Naive thymus-derived CD4-positive, alpha-beta T cell (primary cell): ENCODE measurements at regions not wholly inside any gene's neighbourhood (a gene's known extent, or its start where the extent isn't known, plus 50 kb on each side); places are given as distances from the start of the nearest gene placed in this dataset.

Source experiments
- ATAC-seq: fragments of 150-1000 bp; cut with Tn5 transposase; 2 replicates; pipeline ENCODE4 v1.10.0; 2021; ENCODE audit warnings: mild to moderate bottlenecking, moderate library complexity
- CTCF ChIA-PET: fragments of 350-600 bp; sonication (Branson Sonifier 250); formaldehyde crosslinking; loops from one replicate; lab custom pipeline; 2021; ENCODE audit warnings: antibody characterized with exemption; lab: Charles Lee
- POLR2A ChIA-PET: fragments of 350-600 bp; sonication (Branson Sonifier 250); formaldehyde crosslinking; loops from one replicate; lab custom pipeline; 2021; ENCODE audit warnings: antibody characterized with exemption, inconsistent platforms; lab: Charles Lee
- DNase-seq, 9 donors: peaks; one replicate each; pipeline versions ENCODE4 v3.0.0 to v3.0.0-alpha.2; 2020 to 2022; ENCODE audit warnings: mixed read lengths in 1 of 9
- H3K27ac ChIP-seq: one replicate; pipeline ENCODE4 v1.7.0; 2013; ENCODE audit warnings: mild to moderate bottlenecking, low read depth, low read length, moderate library complexity
- H3K27me3 ChIP-seq, 2 donors: one replicate each; pipeline ENCODE4 v1.7.0; 2013; ENCODE audit warnings: low read length in 2 of 2, mild to moderate bottlenecking in 2 of 2, moderate library complexity in 2 of 2; ENCODE audit not compliant: control insufficient read depth in 2 of 2, insufficient read depth in 2 of 2
- H3K36me3 ChIP-seq, 3 experiments: 1 replicate in 2 of 3; 2 replicates in 1 of 3; pipeline ENCODE4 v1.7.0; 2013; ENCODE audit warnings: low read length in 3 of 3, mild to moderate bottlenecking in 3 of 3, moderate library complexity in 1 of 3; ENCODE audit not compliant: insufficient read depth in 3 of 3, control insufficient read depth in 2 of 3
- H3K4me1 ChIP-seq, 2 donors: one replicate each; pipeline ENCODE4 v1.7.0; 2013; ENCODE audit warnings: low read length in 2 of 2, mild to moderate bottlenecking in 2 of 2, moderate library complexity in 1 of 2; ENCODE audit not compliant: control insufficient read depth in 2 of 2, insufficient read depth in 2 of 2
- H3K4me3 ChIP-seq: 2 replicates; pipeline ENCODE4 v1.7.0; 2013; ENCODE audit warnings: mild to moderate bottlenecking, low read length
- H3K9me3 ChIP-seq, 3 experiments: 1 replicate in 2 of 3; 2 replicates in 1 of 3; pipeline ENCODE4 v1.7.0; 2013; ENCODE audit warnings: low read length in 3 of 3; ENCODE audit not compliant: control insufficient read depth in 2 of 3
- H3K27ac Mint-ChIP-seq, 9 donors: one replicate each; pipeline ENCODE4 v1.8.0; 2020 to 2022; ENCODE audit warnings: mixed read lengths in 9 of 9, mild to moderate bottlenecking in 8 of 9, moderate library complexity in 5 of 9, inconsistent platforms in 2 of 9
- H3K27me3 Mint-ChIP-seq, 5 donors: one replicate each; pipeline ENCODE4 v1.8.0; 2021 to 2022; ENCODE audit warnings: mixed read lengths in 5 of 5, mild to moderate bottlenecking in 1 of 5
- H3K36me3 Mint-ChIP-seq, 5 donors: one replicate each; pipeline ENCODE4 v1.8.0; 2020 to 2022; ENCODE audit warnings: mixed read lengths in 5 of 5, mild to moderate bottlenecking in 3 of 5, inconsistent platforms in 1 of 5
- H3K4me1 Mint-ChIP-seq, 7 donors: one replicate each; pipeline ENCODE4 v1.8.0; 2020 to 2022; ENCODE audit warnings: mixed read lengths in 7 of 7, mild to moderate bottlenecking in 3 of 7, inconsistent platforms in 1 of 7
- H3K4me3 Mint-ChIP-seq, 10 donors: one replicate each; pipeline ENCODE4 v1.8.0; 2020 to 2022; ENCODE audit warnings: mild to moderate bottlenecking in 10 of 10, mixed read lengths in 10 of 10, moderate library complexity in 6 of 10, inconsistent platforms in 2 of 10
- H3K9me3 Mint-ChIP-seq, 11 donors: one replicate each; pipeline ENCODE4 v1.8.0; 2020 to 2022; ENCODE audit warnings: mixed read lengths in 11 of 11, mild to moderate bottlenecking in 4 of 11, inconsistent platforms in 1 of 11, moderate library complexity in 1 of 11
- intact Hi-C, 2 donors: fragments of 100-400 bp; cut with micrococcal nuclease; formaldehyde crosslinking; loops; one replicate each; pipeline ENCODE4 v1.15.1; 2023

- H3K36me3 Mint-ChIP-seq = no peaks in the 10 kb centered on the region
- no peak overlapping the region for H3K27ac Mint-ChIP-seq
- ATAC-seq (no peak), DNase-seq (no peak)
- no peaks in the 10 kb centered on the region for H3K9me3 Mint-ChIP-seq
- CTCF ChIA-PET = no interaction called here
- H3K9me3 ChIP-seq = no peaks in the 10 kb centered on the region
- H3K4me1 ChIP-seq = no peaks in the 10 kb centered on the region
- H3K4me3 ChIP-seq = no peak overlapping the region
- H3K4me1 Mint-ChIP-seq = no peaks in the 10 kb centered on the region
- POLR2A ChIA-PET = no interaction called here
- no peaks in the 10 kb centered on the region for H3K36me3 ChIP-seq
- H3K27me3 ChIP-seq = no peaks in the 10 kb centered on the region
- H3K4me3 Mint-ChIP-seq = no peak overlapping the region
- peaks cover 16 to 69% (median 39%) of the 10 kb centered on the region in 5 donors for H3K27me3 Mint-ChIP-seq
- H3K27ac ChIP-seq = no peak overlapping the region
- intact Hi-C loops = loop anchor here in 1 of 2 donors (5.0 kb wide), 1 partner anchor 182 kb away; no protein-coding TSS in a partner anchor
These were observed 262.6 kb downstream of the BUD13 start for GRCh38 chr11:116510166-116510565.

- Mint-ChIP-seq H3K9me3 (no peaks in the 10 kb centered on the region), H3K4me3 (no peak overlapping the region), H3K27me3 (peaks cover 19 to 73% (median 37%) of the 10 kb centered on the region in 5 donors), H3K36me3 (no peaks in the 10 kb centered on the region), H3K27ac (no peak overlapping the region), H3K4me1 (no peaks in the 10 kb centered on the region)
- Histone ChIP-seq H3K4me1 (no peaks in the 10 kb centered on the region), H3K4me3 (no peak overlapping the region), H3K27ac (no peak overlapping the region), H3K27me3 (no peaks in the 10 kb centered on the region), H3K36me3 (no peaks in the 10 kb centered on the region), H3K9me3 (no peaks in the 10 kb centered on the region)
- POLR2A ChIA-PET = interaction anchor here (0.6 kb wide), 1 partner anchor 13 kb away, joined by 4 read pairs; no protein-coding TSS in a partner anchor
- CTCF ChIA-PET = no interaction called here
- intact Hi-C loops = no loop called here
- ATAC-seq (no peak), DNase-seq (no peak)
These were observed 263.2 kb downstream of the BUD13 start for GRCh38 chr11:116509551-116509950.

- Mint-ChIP-seq H3K27ac (no peak overlapping the region), H3K4me3 (no peak overlapping the region), H3K36me3 (no peaks in the 10 kb centered on the region), H3K4me1 (peaks cover 0 to under 1% (median 0%) of the 10 kb centered on the region in 7 donors), H3K9me3 (peaks cover 0 to under 1% (median 0%) of the 10 kb centered on the region in 11 donors), H3K27me3 (peaks cover 28 to 74% (median 45%) of the 10 kb centered on the region in 5 donors)
- no peaks in the 10 kb centered on the region for H3K9me3 ChIP-seq
- ATAC-seq = no peak
- H3K4me3 ChIP-seq = no peak overlapping the region
- CTCF ChIA-PET = no interaction called here
- POLR2A ChIA-PET = no interaction called here
- H3K36me3 ChIP-seq = no peaks in the 10 kb centered on the region
- intact Hi-C loops = no loop called here
- H3K27me3 ChIP-seq = no peaks in the 10 kb centered on the region
- no peak overlapping the region for H3K27ac ChIP-seq
- H3K4me1 ChIP-seq = no peaks in the 10 kb centered on the region
- no peak for DNase-seq
These were observed 264.7 kb downstream of the BUD13 start for GRCh38 chr11:116507849-116508695.

GRCh38 chr11:116507016-116507415 lies 265.8 kb downstream of the BUD13 start:
- H3K9me3 Mint-ChIP-seq = peaks cover 0 to 1% (median 0%) of the 10 kb centered on the region in 11 donors
- H3K27ac ChIP-seq = no peak overlapping the region
- H3K36me3 ChIP-seq = no peaks in the 10 kb centered on the region
- no peak overlapping the region for H3K27ac Mint-ChIP-seq
- intact Hi-C loops = no loop called here
- H3K4me1 Mint-ChIP-seq = peaks cover 0 to 2% (median 0%) of the 10 kb centered on the region in 7 donors
- no peaks in the 10 kb centered on the region for H3K4me1 ChIP-seq
- DNase-seq (no peak), ATAC-seq (no peak)
- H3K27me3 Mint-ChIP-seq = peaks cover 38 to 83% (median 52%) of the 10 kb centered on the region in 5 donors
- no peaks in the 10 kb centered on the region for H3K9me3 ChIP-seq
- no peak overlapping the region for H3K4me3 ChIP-seq
- H3K27me3 ChIP-seq = no peaks in the 10 kb centered on the region
- H3K4me3 Mint-ChIP-seq = no peak overlapping the region
- CTCF ChIA-PET = no interaction called here
- POLR2A ChIA-PET = no interaction called here
- H3K36me3 Mint-ChIP-seq = no peaks in the 10 kb centered on the region

GRCh38 chr11:116506263-116506825 lies 266.4 kb downstream of the BUD13 start:
- Histone ChIP-seq H3K27me3 (no peaks in the 10 kb centered on the region), H3K4me3 (no peak overlapping the region), H3K27ac (no peak overlapping the region), H3K36me3 (no peaks in the 10 kb centered on the region), H3K9me3 (no peaks in the 10 kb centered on the region), H3K4me1 (no peaks in the 10 kb centered on the region)
- no peak overlapping the region for H3K4me3 Mint-ChIP-seq
- H3K27me3 Mint-ChIP-seq = peaks cover 44 to 90% (median 58%) of the 10 kb centered on the region in 5 donors
- H3K9me3 Mint-ChIP-seq = peaks cover 0 to 1% (median 0%) of the 10 kb centered on the region in 11 donors
- H3K4me1 Mint-ChIP-seq = peaks cover 0 to 4% (median 0%) of the 10 kb centered on the region in 7 donors
- no peak overlapping the region for H3K27ac Mint-ChIP-seq
- no peak for ATAC-seq
- intact Hi-C loops = no loop called here
- ChIA-PET POLR2A (no interaction called here), CTCF (no interaction called here)
- H3K36me3 Mint-ChIP-seq = no peaks in the 10 kb centered on the region
- no peak for DNase-seq

GRCh38 chr11:116505298-116506262 lies 267.2 kb downstream of the BUD13 start:
- POLR2A ChIA-PET = no interaction called here
- CTCF ChIA-PET = interaction anchor here (0.6 kb wide), 1 partner anchor 823 kb away, joined by 3 read pairs; no protein-coding TSS in a partner anchor
- H3K9me3 Mint-ChIP-seq = peaks cover 0 to 1% (median 0%) of the 10 kb centered on the region in 11 donors

More at GRCh38 chr11:116505298-116506262, 267.2 kb downstream of the BUD13 start:
- ATAC-seq (no peak), DNase-seq (no peak)
- Histone ChIP-seq H3K4me3 (no peak overlapping the region), H3K27me3 (no peaks in the 10 kb centered on the region), H3K4me1 (no peaks in the 10 kb centered on the region), H3K36me3 (no peaks in the 10 kb centered on the region), H3K27ac (no peak overlapping the region), H3K9me3 (no peaks in the 10 kb centered on the region)
- Mint-ChIP-seq H3K27ac (no peak overlapping the region), H3K27me3 (peaks cover 50 to 91% (median 64%) of the 10 kb centered on the region in 5 donors), H3K4me3 (no peak overlapping the region), H3K4me1 (peaks cover 0 to 4% (median 0%) of the 10 kb centered on the region in 7 donors), H3K36me3 (no peaks in the 10 kb centered on the region)
- intact Hi-C loops = no loop called here
